Naive thymus-derived CD4-positive, alpha-beta T cell (primary cell): ENCODE measurements at regions not wholly inside any gene's neighbourhood (a gene's known extent, or its start where the extent isn't known, plus 50 kb on each side); places are given as distances from the start of the nearest gene placed in this dataset.
A peak's percentile ranks its signal among the peaks of the same experiment; 100 is the strongest.

Source experiments
- ATAC-seq: fragments of 150-1000 bp; cut with Tn5 transposase; 2 replicates; pipeline ENCODE4 v1.10.0; 2021; ENCODE audit warnings: mild to moderate bottlenecking, moderate library complexity
- CTCF ChIA-PET: fragments of 350-600 bp; sonication (Branson Sonifier 250); formaldehyde crosslinking; loops from one replicate; lab custom pipeline; 2021; ENCODE audit warnings: antibody characterized with exemption; lab: Charles Lee
- POLR2A ChIA-PET: fragments of 350-600 bp; sonication (Branson Sonifier 250); formaldehyde crosslinking; loops from one replicate; lab custom pipeline; 2021; ENCODE audit warnings: antibody characterized with exemption, inconsistent platforms; lab: Charles Lee
- DNase-seq, 9 donors: peaks; one replicate each; pipeline versions ENCODE4 v3.0.0 to v3.0.0-alpha.2; 2020 to 2022; ENCODE audit warnings: mixed read lengths in 1 of 9
- H3K27ac ChIP-seq: one replicate; pipeline ENCODE4 v1.7.0; 2013; ENCODE audit warnings: mild to moderate bottlenecking, low read depth, low read length, moderate library complexity
- H3K27me3 ChIP-seq, 2 donors: one replicate each; pipeline ENCODE4 v1.7.0; 2013; ENCODE audit warnings: low read length in 2 of 2, mild to moderate bottlenecking in 2 of 2, moderate library complexity in 2 of 2; ENCODE audit not compliant: control insufficient read depth in 2 of 2, insufficient read depth in 2 of 2
- H3K36me3 ChIP-seq, 3 experiments: 1 replicate in 2 of 3; 2 replicates in 1 of 3; pipeline ENCODE4 v1.7.0; 2013; ENCODE audit warnings: low read length in 3 of 3, mild to moderate bottlenecking in 3 of 3, moderate library complexity in 1 of 3; ENCODE audit not compliant: insufficient read depth in 3 of 3, control insufficient read depth in 2 of 3
- H3K4me1 ChIP-seq, 2 donors: one replicate each; pipeline ENCODE4 v1.7.0; 2013; ENCODE audit warnings: low read length in 2 of 2, mild to moderate bottlenecking in 2 of 2, moderate library complexity in 1 of 2; ENCODE audit not compliant: control insufficient read depth in 2 of 2, insufficient read depth in 2 of 2
- H3K4me3 ChIP-seq: 2 replicates; pipeline ENCODE4 v1.7.0; 2013; ENCODE audit warnings: mild to moderate bottlenecking, low read length
- H3K9me3 ChIP-seq, 3 experiments: 1 replicate in 2 of 3; 2 replicates in 1 of 3; pipeline ENCODE4 v1.7.0; 2013; ENCODE audit warnings: low read length in 3 of 3; ENCODE audit not compliant: control insufficient read depth in 2 of 3
- H3K27ac Mint-ChIP-seq, 9 donors: one replicate each; pipeline ENCODE4 v1.8.0; 2020 to 2022; ENCODE audit warnings: mixed read lengths in 9 of 9, mild to moderate bottlenecking in 8 of 9, moderate library complexity in 5 of 9, inconsistent platforms in 2 of 9
- H3K27me3 Mint-ChIP-seq, 5 donors: one replicate each; pipeline ENCODE4 v1.8.0; 2021 to 2022; ENCODE audit warnings: mixed read lengths in 5 of 5, mild to moderate bottlenecking in 1 of 5
- H3K36me3 Mint-ChIP-seq, 5 donors: one replicate each; pipeline ENCODE4 v1.8.0; 2020 to 2022; ENCODE audit warnings: mixed read lengths in 5 of 5, mild to moderate bottlenecking in 3 of 5, inconsistent platforms in 1 of 5
- H3K4me1 Mint-ChIP-seq, 7 donors: one replicate each; pipeline ENCODE4 v1.8.0; 2020 to 2022; ENCODE audit warnings: mixed read lengths in 7 of 7, mild to moderate bottlenecking in 3 of 7, inconsistent platforms in 1 of 7
- H3K4me3 Mint-ChIP-seq, 10 donors: one replicate each; pipeline ENCODE4 v1.8.0; 2020 to 2022; ENCODE audit warnings: mild to moderate bottlenecking in 10 of 10, mixed read lengths in 10 of 10, moderate library complexity in 6 of 10, inconsistent platforms in 2 of 10
- H3K9me3 Mint-ChIP-seq, 11 donors: one replicate each; pipeline ENCODE4 v1.8.0; 2020 to 2022; ENCODE audit warnings: mixed read lengths in 11 of 11, mild to moderate bottlenecking in 4 of 11, inconsistent platforms in 1 of 11, moderate library complexity in 1 of 11
- intact Hi-C, 2 donors: fragments of 100-400 bp; cut with micrococcal nuclease; formaldehyde crosslinking; loops; one replicate each; pipeline ENCODE4 v1.15.1; 2023

GRCh38 chr10:113226831-113227445, 276.9 kb downstream of the TCF7L2 start:
- H3K27me3 Mint-ChIP-seq = peaks cover 28 to 54% (median 33%) of the 10 kb centered on the region in 5 donors
- H3K4me3 ChIP-seq = no peak overlapping the region
- H3K36me3 Mint-ChIP-seq = peaks cover 0 to 3% (median 0%) of the 10 kb centered on the region in 5 donors
- ChIA-PET POLR2A (no interaction called here), CTCF (no interaction called here)
- H3K9me3 Mint-ChIP-seq = peaks cover 0 to 5% (median 0%) of the 10 kb centered on the region in 11 donors
- peaks cover 6 to 27% (median 20%) of the 10 kb centered on the region in 7 donors for H3K4me1 Mint-ChIP-seq
- no peaks in the 10 kb centered on the region for H3K9me3 ChIP-seq
- H3K36me3 ChIP-seq = no peaks in the 10 kb centered on the region
- no peaks in the 10 kb centered on the region for H3K4me1 ChIP-seq
- H3K4me3 Mint-ChIP-seq = peak overlapping the region in 2 of 10 donors; percentile 9 to 16
- H3K27ac Mint-ChIP-seq = no peak overlapping the region
- ATAC-seq = no peak
- no peak overlapping the region for H3K27ac ChIP-seq
- DNase-seq = no peak
- intact Hi-C loops = no loop called here
- H3K27me3 ChIP-seq = no peaks in the 10 kb centered on the region

DNA sequence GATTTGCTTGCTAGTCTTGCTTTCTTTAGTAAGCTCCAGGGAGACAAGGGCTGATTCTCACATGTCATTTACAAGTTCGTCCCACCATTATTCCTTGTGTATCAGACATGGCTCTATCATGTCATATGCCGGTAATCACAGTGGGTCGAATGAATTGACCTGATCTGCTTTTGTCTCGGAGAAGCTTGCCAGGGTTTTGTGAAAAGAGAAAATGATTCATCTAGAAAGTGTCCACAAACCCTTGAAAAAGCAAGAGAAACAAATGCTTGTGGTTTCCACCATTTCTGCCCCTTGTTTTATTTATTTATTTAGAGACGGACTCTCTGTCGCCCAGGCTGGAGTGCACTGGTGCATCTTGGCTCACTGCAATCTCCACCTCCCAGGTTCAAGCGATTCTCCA, 278.5 kb downstream of the TCF7L2 start:
- ChIA-PET POLR2A (no interaction called here), CTCF (no interaction called here)
- DNase-seq (no peak), ATAC-seq (no peak)
- Mint-ChIP-seq H3K4me1 (peaks cover 6 to 19% (median 17%) of the 10 kb centered on the region in 7 donors), H3K27me3 (peaks cover 17 to 40% (median 25%) of the 10 kb centered on the region in 5 donors), H3K27ac (no peak overlapping the region), H3K4me3 (no peak overlapping the region), H3K36me3 (no peaks in the 10 kb centered on the region), H3K9me3 (peaks cover 0 to 3% (median 0%) of the 10 kb centered on the region in 11 donors)
- Histone ChIP-seq H3K36me3 (no peaks in the 10 kb centered on the region), H3K27ac (no peak overlapping the region), H3K9me3 (no peaks in the 10 kb centered on the region), H3K4me1 (no peaks in the 10 kb centered on the region), H3K27me3 (no peaks in the 10 kb centered on the region), H3K4me3 (no peak overlapping the region)
- intact Hi-C loops = no loop called here

DNA sequence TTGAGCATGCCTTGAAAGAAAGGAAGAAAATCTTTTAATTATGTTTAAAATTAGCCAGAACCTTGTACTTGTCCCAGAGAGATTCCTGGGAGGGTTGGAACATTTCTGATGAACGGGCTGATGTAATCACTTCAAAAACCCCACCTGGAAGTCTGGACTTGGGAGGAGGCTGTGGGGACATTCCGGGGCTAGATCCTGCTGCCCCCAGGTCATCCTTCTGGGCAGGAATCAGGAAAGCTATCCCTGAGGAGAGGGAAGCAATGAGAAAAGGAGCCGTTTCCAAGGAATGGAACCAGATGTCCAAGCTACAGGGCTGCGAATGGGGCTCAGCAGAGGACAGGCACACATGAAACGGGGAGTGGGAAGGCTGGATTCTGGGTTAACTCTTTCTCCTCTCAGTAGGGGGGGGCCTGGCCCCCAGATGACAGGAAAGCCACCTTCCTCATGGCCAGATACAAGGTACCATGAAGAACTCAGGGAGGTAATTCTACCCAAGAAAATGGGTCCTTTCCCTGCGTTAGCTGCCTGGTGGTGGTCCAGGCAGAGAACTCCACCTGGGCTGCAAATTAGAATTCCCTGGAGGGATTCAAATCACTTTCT, 280.1 kb downstream of the TCF7L2 start:
- H3K36me3 Mint-ChIP-seq = no peaks in the 10 kb centered on the region
- no peak overlapping the region for H3K4me3 Mint-ChIP-seq
- Histone ChIP-seq H3K4me3 (no peak overlapping the region), H3K27me3 (no peaks in the 10 kb centered on the region), H3K36me3 (no peaks in the 10 kb centered on the region), H3K4me1 (no peaks in the 10 kb centered on the region), H3K9me3 (no peaks in the 10 kb centered on the region), H3K27ac (no peak overlapping the region)
- no peak overlapping the region for H3K27ac Mint-ChIP-seq
- DNase-seq = no peak
- peaks cover 7 to 27% (median 17%) of the 10 kb centered on the region in 5 donors for H3K27me3 Mint-ChIP-seq
- intact Hi-C loops = no loop called here
- ATAC-seq = no peak
- CTCF ChIA-PET = no interaction called here
- POLR2A ChIA-PET = no interaction called here
- peaks cover 0 to 2% (median 0%) of the 10 kb centered on the region in 11 donors for H3K9me3 Mint-ChIP-seq
- peaks cover 6 to 19% (median 17%) of the 10 kb centered on the region in 7 donors for H3K4me1 Mint-ChIP-seq

- intact Hi-C loops = no loop called here
- H3K27me3 Mint-ChIP-seq = peaks cover 2 to 19% (median 8%) of the 10 kb centered on the region in 5 donors
- Histone ChIP-seq H3K27ac (no peak overlapping the region), H3K27me3 (no peaks in the 10 kb centered on the region), H3K4me1 (no peaks in the 10 kb centered on the region), H3K36me3 (no peaks in the 10 kb centered on the region), H3K9me3 (no peaks in the 10 kb centered on the region), H3K4me3 (no peak overlapping the region)
- H3K4me1 Mint-ChIP-seq = peaks cover 0 to 5% (median 0%) of the 10 kb centered on the region in 7 donors
- ATAC-seq = no peak
- ChIA-PET POLR2A (no interaction called here), CTCF (no interaction called here)
- no peaks in the 10 kb centered on the region for H3K36me3 Mint-ChIP-seq
- H3K4me3 Mint-ChIP-seq = no peak overlapping the region
- no peaks in the 10 kb centered on the region for H3K9me3 Mint-ChIP-seq
- H3K27ac Mint-ChIP-seq = no peak overlapping the region
- no peak for DNase-seq
Observed at GRCh38 chr10:113232928-113233511, 283.0 kb downstream of the TCF7L2 start.

DNA sequence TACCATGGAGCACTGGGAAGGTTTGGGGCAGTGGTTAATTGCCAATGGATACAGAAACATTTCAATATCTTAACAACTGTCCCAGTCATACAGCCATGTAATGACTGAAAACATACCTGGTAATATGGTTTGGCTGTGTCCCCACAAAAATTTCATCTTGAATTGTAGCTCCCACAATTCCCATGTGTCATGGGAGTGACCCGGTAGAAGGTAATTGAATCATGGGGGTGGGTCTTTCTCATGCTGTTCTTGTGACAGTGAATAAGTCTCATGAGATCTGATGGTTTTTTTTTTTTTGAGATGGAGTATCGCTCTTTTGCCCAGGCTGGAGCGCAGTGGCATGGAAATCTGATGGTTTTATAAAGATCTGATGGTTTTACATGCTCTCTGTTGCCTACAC, 284.4 kb downstream of the TCF7L2 start:
- POLR2A ChIA-PET = no interaction called here
- DNase-seq (no peak), ATAC-seq (no peak)
- Histone ChIP-seq H3K27me3 (no peaks in the 10 kb centered on the region), H3K4me1 (no peaks in the 10 kb centered on the region), H3K27ac (no peak overlapping the region), H3K36me3 (no peaks in the 10 kb centered on the region), H3K9me3 (no peaks in the 10 kb centered on the region), H3K4me3 (no peak overlapping the region)
- intact Hi-C loops = no loop called here
- H3K27me3 Mint-ChIP-seq = peaks cover 0 to 26% (median 6%) of the 10 kb centered on the region in 5 donors
- CTCF ChIA-PET = no interaction called here
- H3K4me3 Mint-ChIP-seq = no peak overlapping the region
- no peaks in the 10 kb centered on the region for H3K36me3 Mint-ChIP-seq
- H3K9me3 Mint-ChIP-seq = no peaks in the 10 kb centered on the region
- no peak overlapping the region for H3K27ac Mint-ChIP-seq
- H3K4me1 Mint-ChIP-seq = peaks cover 0 to 5% (median 0%) of the 10 kb centered on the region in 7 donors

DNA sequence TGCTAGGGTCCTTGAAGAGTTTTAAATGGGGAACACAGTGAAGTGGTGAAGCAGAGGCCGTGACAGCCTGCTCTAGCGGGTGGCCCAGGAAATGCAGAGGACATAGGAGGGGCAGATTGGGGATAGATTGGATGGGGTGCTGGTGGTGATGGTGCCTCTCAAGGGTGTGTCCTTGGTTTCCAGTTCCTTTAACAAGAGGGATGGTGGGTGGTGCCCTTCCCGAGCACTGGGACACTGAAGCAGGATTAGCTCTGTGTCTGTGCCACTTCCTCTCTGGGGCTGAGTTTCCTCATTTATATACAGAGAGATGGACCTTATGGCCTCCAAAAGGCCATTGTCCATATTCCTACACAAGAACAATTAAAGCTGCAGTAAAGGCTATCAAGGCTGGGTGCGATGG, 285.5 kb downstream of the TCF7L2 start:
- Mint-ChIP-seq H3K27ac (peak overlapping the region in 1 of 9 donors; percentile 57), H3K4me1 (peaks cover 0 to 7% (median 0%) of the 10 kb centered on the region in 7 donors), H3K36me3 (no peaks in the 10 kb centered on the region), H3K27me3 (peaks cover 2 to 28% (median 16%) of the 10 kb centered on the region in 5 donors), H3K4me3 (no peak overlapping the region), H3K9me3 (no peaks in the 10 kb centered on the region)
- Histone ChIP-seq H3K4me1 (no peaks in the 10 kb centered on the region), H3K36me3 (no peaks in the 10 kb centered on the region), H3K27me3 (no peaks in the 10 kb centered on the region), H3K27ac (no peak overlapping the region), H3K4me3 (no peak overlapping the region), H3K9me3 (no peaks in the 10 kb centered on the region)
- DNase-seq = no peak
- CTCF ChIA-PET = no interaction called here
- intact Hi-C loops = no loop called here
- POLR2A ChIA-PET = no interaction called here
- peak; percentile 37 for ATAC-seq
